ENCODE measurements at regions not wholly inside any gene's neighbourhood (a gene's known extent, or its start where the extent isn't known, plus 50 kb on each side); places are given as distances from the start of the nearest gene placed in this dataset.
"Not testable (repeated sequence)": the region's sequence is repeated elsewhere in the genome, so short reads cannot be mapped to it uniquely, and the experiment has no call there.

DNA sequence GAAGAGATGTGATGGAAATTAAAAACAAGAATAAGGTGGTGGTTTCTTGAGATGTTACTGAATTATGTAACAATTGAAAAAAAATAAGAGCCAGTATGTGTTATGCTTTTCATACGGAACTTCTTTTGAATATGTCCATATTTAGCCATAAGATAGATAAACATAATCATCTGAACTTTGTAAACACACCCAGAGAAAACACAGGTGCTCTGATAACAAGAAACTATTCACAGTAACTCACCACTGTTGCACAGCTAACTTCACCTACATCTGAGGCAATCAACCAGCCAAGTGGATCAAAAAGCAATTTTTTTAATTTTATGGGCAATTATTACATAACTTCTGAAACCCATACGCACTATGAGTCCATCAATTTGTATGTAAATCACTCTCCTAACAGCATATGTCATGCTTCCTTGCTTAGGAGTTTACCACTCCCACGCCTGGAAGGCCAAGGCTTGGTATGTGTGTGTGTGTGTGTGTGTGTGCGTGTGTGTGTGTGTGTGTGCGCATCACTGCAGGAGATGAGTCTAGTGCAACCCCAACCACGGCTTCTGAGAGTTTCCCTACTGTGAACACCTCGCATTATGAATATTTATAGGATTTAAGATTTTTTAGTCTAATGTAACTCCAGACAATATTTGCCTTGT, 443.4 kb downstream of the BCAT1 start:
- Histone ChIP-seq H3K4me3 (ENCODE audit: low read depth, low read length) (no peak overlapping the region), H3K27me3 (ENCODE audit: control insufficient read depth, insufficient read depth, low read length) (no peaks in the 10 kb centered on the region), H3K36me3 (ENCODE audit: control insufficient read depth, insufficient read depth, low read length) (no peaks in the 10 kb centered on the region)
- DNase-seq (ENCODE audit: low read depth), result no peak
- no peak for FAIRE-seq
- no peak for TF ChIP-seq CTCF (IDR thresholded peaks at IDR 0.05; ENCODE audit: insufficient read depth, low read length, severe bottlenecking)

GRCh38 chr12:24503477-24503876, 445.4 kb downstream of the BCAT1 start:
- FAIRE-seq; H3K36me3 ChIP-seq (ENCODE audit: control insufficient read depth, insufficient read depth, low read length); DNase-seq (ENCODE audit: low read depth); H3K27me3 ChIP-seq (ENCODE audit: control insufficient read depth, insufficient read depth, low read length); H3K4me3 ChIP-seq (ENCODE audit: low read depth, low read length): not testable (repeated sequence)

DNA sequence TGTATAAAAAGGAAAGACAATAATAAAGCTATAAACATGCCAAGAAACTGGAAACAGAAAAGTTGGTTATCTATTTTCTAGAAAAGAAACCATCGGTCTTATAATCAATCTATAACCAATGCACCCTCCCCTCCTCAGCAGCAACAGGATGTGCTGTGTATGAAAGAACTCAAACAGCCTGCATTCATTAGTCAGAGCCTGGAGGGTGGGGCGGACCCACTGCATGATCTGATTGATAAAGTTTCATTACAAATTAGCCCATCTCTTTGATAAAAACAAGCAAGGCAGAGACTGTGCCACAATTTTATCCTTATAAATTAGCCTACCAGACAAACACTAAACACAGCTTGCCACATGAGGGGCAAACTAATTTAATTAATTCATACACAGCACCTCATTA, 448.1 kb downstream of the BCAT1 start:
- peak; percentile 33 for DNase-seq (ENCODE audit: low read depth)
- no peak for FAIRE-seq
- no peak overlapping the region for H3K4me3 ChIP-seq (ENCODE audit: low read depth, low read length)
- no peaks in the 10 kb centered on the region for H3K27me3 ChIP-seq (ENCODE audit: control insufficient read depth, insufficient read depth, low read length)
- H3K36me3 ChIP-seq (ENCODE audit: control insufficient read depth, insufficient read depth, low read length), result no peaks in the 10 kb centered on the region
- no peak for TF ChIP-seq CTCF (IDR thresholded peaks at IDR 0.05; ENCODE audit: insufficient read depth, low read length, severe bottlenecking)

DNA sequence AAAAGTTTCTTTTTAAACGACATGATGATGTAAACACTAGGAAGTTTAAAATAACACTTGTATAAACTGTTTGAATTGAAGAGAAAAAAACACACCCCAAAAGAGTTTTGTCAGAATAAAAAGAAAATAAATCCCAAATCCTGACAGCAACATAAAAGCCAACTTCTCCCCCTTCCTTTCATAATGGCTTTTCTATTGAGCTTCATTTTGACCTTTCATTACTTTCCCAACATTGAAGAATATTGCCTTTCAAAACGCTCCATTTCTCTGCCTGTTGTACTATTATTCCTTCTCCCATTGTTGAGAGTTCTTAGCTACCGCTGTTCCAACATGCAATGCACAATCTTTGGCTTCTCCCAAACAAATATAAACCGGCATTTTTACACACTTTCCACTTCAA, 448.5 kb downstream of the BCAT1 start:
- Histone ChIP-seq H3K36me3 (ENCODE audit: control insufficient read depth, insufficient read depth, low read length) (no peaks in the 10 kb centered on the region), H3K4me3 (ENCODE audit: low read depth, low read length) (no peak overlapping the region), H3K27me3 (ENCODE audit: control insufficient read depth, insufficient read depth, low read length) (no peaks in the 10 kb centered on the region)
- DNase-seq (ENCODE audit: low read depth), result no peak
- no peak for TF ChIP-seq CTCF (IDR thresholded peaks at IDR 0.05; ENCODE audit: insufficient read depth, low read length, severe bottlenecking)
- no peak for FAIRE-seq

DNA sequence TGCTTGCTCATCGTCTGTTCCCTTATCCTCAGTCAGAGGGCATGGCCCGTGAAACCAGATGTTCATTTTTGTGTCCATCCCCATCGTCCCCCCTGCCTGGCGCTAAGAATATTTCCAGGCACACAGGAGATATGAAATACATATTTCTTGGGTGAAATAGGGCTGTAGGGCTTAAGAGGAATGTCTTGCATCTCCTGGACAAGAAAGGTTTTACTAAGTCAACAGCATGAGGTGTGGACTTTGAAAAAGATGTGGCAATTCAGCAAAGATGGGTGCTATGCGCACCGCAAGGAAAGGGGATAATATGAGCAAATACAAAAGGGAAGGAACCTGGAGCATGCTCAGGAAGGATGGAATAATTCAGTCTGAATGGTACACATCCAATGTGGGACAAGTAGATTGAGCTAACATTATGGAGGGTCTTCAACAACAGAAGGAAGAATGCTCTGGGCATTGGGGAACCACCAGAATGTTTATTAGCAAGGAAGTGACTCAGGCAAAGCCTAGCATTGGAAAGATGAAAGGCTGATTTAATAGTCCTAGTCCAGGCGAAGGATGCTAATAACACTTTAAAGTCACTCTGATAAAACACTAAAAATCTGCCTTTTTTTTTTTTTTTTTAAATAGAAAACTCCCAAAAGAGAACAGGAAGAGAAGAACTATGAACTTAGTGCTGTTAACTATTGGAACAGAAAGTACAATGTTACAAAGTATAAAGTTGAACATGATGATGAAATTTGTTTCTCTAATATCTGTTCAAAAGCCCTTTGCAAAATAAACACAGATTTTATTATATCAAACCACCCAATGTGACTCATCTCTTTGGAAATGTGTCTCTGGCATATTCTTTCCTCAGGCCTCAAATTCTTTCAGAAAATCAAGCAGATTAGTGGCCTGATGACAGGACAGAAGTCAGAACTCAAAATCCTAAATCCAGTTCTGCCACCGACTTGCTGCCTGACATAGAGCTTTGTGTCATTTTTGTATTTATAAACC, 449.5 kb downstream of the BCAT1 start:
- H3K36me3 ChIP-seq (ENCODE audit: control insufficient read depth, insufficient read depth, low read length), result no peaks in the 10 kb centered on the region
- DNase-seq (ENCODE audit: low read depth), result peak; percentile 44
- no peak for FAIRE-seq
- TF ChIP-seq CTCF (IDR thresholded peaks at IDR 0.05; ENCODE audit: insufficient read depth, low read length, severe bottlenecking), result no peak
- H3K4me3 ChIP-seq (ENCODE audit: low read depth, low read length), result no peak overlapping the region
- no peaks in the 10 kb centered on the region for H3K27me3 ChIP-seq (ENCODE audit: control insufficient read depth, insufficient read depth, low read length)

- TF ChIP-seq CTCF (IDR thresholded peaks at IDR 0.05; ENCODE audit: insufficient read depth, low read length, severe bottlenecking), result no peak
- no peaks in the 10 kb centered on the region for H3K36me3 ChIP-seq (ENCODE audit: control insufficient read depth, insufficient read depth, low read length)
- no peaks in the 10 kb centered on the region for H3K27me3 ChIP-seq (ENCODE audit: control insufficient read depth, insufficient read depth, low read length)
- no peak for FAIRE-seq
- peak; percentile 35 for DNase-seq (ENCODE audit: low read depth)
- no peak overlapping the region for H3K4me3 ChIP-seq (ENCODE audit: low read depth, low read length)
Observed at GRCh38 chr12:24496755-24497154, 452.1 kb downstream of the BCAT1 start.

All from bronchial epithelial cell (primary cell).